ENCODE measurements at regions not wholly inside any gene's neighbourhood (a gene's known extent, or its start where the extent isn't known, plus 50 kb on each side); places are given as distances from the start of the nearest gene placed in this dataset.

DNA sequence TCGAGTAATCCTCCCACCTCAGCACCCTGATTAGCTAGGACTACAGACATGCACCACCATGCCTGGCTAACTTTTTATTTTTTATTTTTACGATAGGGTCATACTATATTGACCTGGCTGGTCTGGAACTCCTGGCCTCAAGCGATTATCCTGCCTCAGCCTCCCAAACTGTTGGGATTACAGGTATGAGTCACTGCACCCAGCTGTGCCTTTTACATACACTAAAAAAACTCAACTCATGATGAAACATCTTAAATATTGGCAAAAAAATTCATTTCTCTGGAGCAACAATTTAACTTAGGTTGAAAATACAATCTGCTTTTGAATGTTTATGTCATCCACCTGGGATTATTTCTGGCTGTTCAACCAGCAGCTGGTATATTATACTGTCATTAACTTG, 598.3 kb upstream of the ZP4 start:
- TF ChIP-seq, protein P1, sequence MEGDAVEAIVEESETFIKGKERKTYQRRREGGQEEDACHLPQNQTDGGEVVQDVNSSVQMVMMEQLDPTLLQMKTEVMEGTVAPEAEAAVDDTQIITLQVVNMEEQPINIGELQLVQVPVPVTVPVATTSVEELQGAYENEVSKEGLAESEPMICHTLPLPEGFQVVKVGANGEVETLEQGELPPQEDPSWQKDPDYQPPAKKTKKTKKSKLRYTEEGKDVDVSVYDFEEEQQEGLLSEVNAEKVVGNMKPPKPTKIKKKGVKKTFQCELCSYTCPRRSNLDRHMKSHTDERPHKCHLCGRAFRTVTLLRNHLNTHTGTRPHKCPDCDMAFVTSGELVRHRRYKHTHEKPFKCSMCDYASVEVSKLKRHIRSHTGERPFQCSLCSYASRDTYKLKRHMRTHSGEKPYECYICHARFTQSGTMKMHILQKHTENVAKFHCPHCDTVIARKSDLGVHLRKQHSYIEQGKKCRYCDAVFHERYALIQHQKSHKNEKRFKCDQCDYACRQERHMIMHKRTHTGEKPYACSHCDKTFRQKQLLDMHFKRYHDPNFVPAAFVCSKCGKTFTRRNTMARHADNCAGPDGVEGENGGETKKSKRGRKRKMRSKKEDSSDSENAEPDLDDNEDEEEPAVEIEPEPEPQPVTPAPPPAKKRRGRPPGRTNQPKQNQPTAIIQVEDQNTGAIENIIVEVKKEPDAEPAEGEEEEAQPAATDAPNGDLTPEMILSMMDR (IDR thresholded peaks at IDR 0.05), result no peak
- H3K36me3 ChIP-seq (ENCODE audit: low read depth), result no peaks in the 10 kb centered on the region
- DNase-seq (no peak), ATAC-seq (no peak)
- intact Hi-C loops (cut with DNase I, micrococcal nuclease), result no loop called here
- no peaks in the 10 kb centered on the region for H3K4me1 ChIP-seq (ENCODE audit: low read depth)
- H3K4me3 ChIP-seq, result no peak overlapping the region
- no peaks in the 10 kb centered on the region for H3K9me3 ChIP-seq

DNA sequence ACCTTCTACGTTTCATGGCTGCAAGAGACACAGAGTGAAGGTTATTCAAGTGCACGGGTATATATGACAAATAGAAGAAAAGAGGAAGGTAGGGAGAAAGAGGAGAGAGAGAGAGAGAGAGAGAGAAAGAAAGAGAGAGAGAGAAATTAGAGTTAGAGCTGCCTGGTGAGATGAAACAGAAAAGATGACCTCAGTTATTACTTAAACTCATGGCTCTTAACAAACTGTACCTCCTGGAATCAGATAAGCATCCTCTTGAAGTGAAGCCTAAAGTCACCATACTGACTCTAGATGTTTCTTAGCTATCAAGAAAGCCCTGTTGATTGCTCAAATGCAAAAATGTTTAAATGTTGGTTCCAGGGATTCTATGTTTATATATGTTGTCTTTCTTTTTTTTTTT, 597.7 kb upstream of the ZP4 start:
- no peaks in the 10 kb centered on the region for H3K9me3 ChIP-seq
- TF ChIP-seq, protein P1 (IDR thresholded peaks at IDR 0.05), result no peak
- ATAC-seq, result no peak
- no peaks in the 10 kb centered on the region for H3K36me3 ChIP-seq (ENCODE audit: low read depth)
- intact Hi-C loops (cut with DNase I, micrococcal nuclease), result no loop called here
- no peaks in the 10 kb centered on the region for H3K4me1 ChIP-seq (ENCODE audit: low read depth)
- no peak for DNase-seq
- H3K4me3 ChIP-seq, result no peak overlapping the region

DNA sequence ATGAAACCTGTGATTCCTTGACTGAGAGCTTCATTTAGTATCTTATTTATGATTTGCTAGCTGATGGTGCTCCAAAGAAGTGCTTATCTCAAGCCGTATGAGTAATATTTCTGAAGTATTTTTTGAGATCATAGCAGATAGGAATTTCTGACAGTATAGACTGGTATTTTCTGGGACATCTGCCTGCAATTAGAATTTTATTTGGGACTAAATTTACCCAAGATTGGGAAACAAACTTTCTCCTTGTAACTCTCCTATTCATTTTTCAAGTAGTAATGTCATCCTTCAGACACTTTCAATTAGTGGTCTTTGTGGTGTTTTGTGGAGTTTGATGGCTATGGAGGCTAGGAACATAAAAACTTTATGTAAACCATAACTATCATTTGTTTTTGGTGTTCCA, 597.2 kb upstream of the ZP4 start:
- DNase-seq, result no peak
- no peaks in the 10 kb centered on the region for H3K36me3 ChIP-seq (ENCODE audit: low read depth)
- no peak for ATAC-seq
- H3K9me3 ChIP-seq, result no peaks in the 10 kb centered on the region
- no peaks in the 10 kb centered on the region for H3K4me1 ChIP-seq (ENCODE audit: low read depth)
- TF ChIP-seq, protein P1 (IDR thresholded peaks at IDR 0.05), result no peak
- intact Hi-C loops (cut with DNase I, micrococcal nuclease), result no loop called here
- H3K4me3 ChIP-seq, result no peak overlapping the region

DNA sequence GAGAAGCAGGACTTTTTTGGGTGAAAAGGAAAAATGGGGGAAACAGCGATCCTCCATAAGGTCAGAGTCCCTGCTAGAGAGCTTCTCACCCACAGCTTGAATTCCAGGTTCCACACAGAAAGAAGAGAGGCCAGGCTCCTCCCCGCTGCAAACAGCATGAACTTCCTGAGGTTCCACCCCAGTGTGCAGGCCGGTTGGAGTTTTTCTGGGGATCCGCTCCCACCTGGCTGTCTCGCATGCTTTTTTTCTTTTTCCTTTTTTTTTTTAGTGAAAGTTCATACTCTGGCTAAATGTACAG, 595.1 kb upstream of the ZP4 start:
- H3K4me1 ChIP-seq (ENCODE audit: low read depth), result no peaks in the 10 kb centered on the region
- ATAC-seq (no peak), DNase-seq (no peak)
- no peaks in the 10 kb centered on the region for H3K36me3 ChIP-seq (ENCODE audit: low read depth)
- H3K9me3 ChIP-seq, result no peaks in the 10 kb centered on the region
- no peak overlapping the region for H3K4me3 ChIP-seq
- TF ChIP-seq, protein P1 (IDR thresholded peaks at IDR 0.05), result no peak
- intact Hi-C loops (cut with DNase I, micrococcal nuclease), result no loop called here

DNA sequence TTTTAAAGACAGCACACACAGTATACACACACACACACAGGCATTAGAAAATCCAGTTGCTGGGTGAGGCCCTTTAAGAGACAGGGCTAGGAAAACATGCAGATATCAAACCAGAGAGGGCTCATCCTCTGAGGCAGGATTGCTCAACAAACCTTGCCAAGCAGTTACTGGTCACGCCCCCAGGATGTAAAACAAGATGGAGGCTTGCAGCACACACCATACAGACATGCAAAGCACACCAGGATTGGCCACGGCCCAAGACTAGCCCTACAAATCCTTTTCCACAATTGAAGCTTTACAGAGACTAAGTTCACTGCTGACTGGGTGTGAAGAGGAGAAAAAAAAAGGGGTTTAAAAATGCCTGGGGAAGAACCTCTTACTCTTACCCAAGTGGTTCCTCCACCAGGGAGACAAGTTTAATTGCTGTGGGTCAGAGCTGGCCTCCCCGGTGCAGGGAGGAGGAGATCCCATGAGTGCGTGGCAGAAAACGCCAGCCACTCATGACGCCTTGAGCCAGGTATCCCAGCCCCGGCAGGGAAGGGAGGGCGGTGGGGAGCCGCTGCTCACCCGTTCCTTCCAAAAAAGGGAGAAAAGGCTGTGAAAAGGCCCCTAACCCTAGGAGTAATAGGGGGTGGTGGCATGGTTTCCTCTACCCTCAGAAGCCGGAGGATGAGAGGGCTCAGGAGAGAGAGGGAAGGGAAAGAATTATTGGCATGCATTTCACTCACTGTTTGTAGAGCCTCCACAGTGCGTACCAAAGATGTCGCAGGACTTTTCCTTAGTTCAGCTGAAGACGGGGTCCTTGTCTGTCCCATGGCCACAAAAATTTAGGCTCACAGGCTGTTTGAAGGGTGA, 594.6 kb upstream of the ZP4 start:
- ATAC-seq (peak; percentile 16), DNase-seq (peak in 1 of 3 donors; percentile 10)
- Histone ChIP-seq H3K4me1 (ENCODE audit: low read depth) (no peaks in the 10 kb centered on the region), H3K36me3 (ENCODE audit: low read depth) (no peaks in the 10 kb centered on the region), H3K4me3 (no peak overlapping the region), H3K9me3 (no peaks in the 10 kb centered on the region)
- TF ChIP-seq, protein P1 (IDR thresholded peaks at IDR 0.05), result no peak
- intact Hi-C loops (cut with DNase I, micrococcal nuclease), result no loop called here

DNA sequence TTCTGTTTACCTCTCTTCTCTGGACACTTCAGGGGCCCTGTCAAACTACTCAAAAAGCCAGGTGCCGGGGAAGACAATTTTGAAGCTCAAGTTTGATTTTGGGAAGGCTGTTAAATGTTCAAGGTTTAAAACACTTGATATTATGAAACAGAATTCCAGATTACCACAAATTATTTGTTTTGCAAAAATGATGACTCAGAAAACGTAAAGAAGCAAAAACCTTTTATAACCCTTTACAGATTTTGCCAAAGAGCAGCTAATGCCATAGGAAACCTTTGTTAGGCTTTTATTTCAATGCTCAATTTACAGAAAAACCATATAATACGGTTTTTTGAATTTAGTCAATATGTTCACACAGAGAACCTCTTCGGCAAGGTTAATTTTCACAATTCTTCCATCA, 593.4 kb upstream of the ZP4 start:
- intact Hi-C loops (cut with DNase I, micrococcal nuclease), result no loop called here
- ATAC-seq (no peak), DNase-seq (no peak)
- no peaks in the 10 kb centered on the region for H3K4me1 ChIP-seq (ENCODE audit: low read depth)
- H3K4me3 ChIP-seq, result no peak overlapping the region
- TF ChIP-seq, protein P1 (IDR thresholded peaks at IDR 0.05), result no peak
- no peaks in the 10 kb centered on the region for H3K9me3 ChIP-seq
- H3K36me3 ChIP-seq (ENCODE audit: low read depth), result no peaks in the 10 kb centered on the region

All from mucosa of descending colon (tissue), 3 donors.